Body of pancreas (tissue), 4 donors: ENCODE measurements at regions not wholly inside any gene's neighbourhood (a gene's known extent, or its start where the extent isn't known, plus 50 kb on each side); places are given as distances from the start of the nearest gene placed in this dataset.

Source experiments
- ATAC-seq: fragments of 150-250 bp; one replicate; pipeline ENCODE4 v1.9.1; 2016
- DNase-seq, 4 donors: peaks; one replicate each; pipeline ENCODE4 v3.0.0-alpha.2; 2019
- H3K27ac ChIP-seq, 4 donors: fragments of 200-600 bp; sonication (generic); 1 replicate in 3 of 4; 2 replicates in 1 of 4; pipeline versions ENCODE4 v1.5.1 to v1.6.1; 2016 to 2019; ENCODE audit warnings: mild to moderate bottlenecking in 1 of 4, mixed read lengths in 1 of 4, moderate library complexity in 1 of 4
- H3K27me3 ChIP-seq, 2 donors: fragments of 200-600 bp; sonication (generic); one replicate each; pipeline ENCODE4 v1.6.0; 2016; ENCODE audit warnings: mild to moderate bottlenecking in 1 of 2
- H3K36me3 ChIP-seq, 2 donors: fragments of 200-600 bp; sonication (generic); replicated peaks in 1 of 2; 2 replicates each; pipeline ENCODE4 v1.5.1; 2016; ENCODE audit warnings: low read depth in 2 of 2; ENCODE audit not compliant: insufficient read depth in 1 of 2
- H3K4me1 ChIP-seq: fragments of 200-600 bp; sonication (generic); one replicate; pipeline ENCODE4 v1.6.0; 2016
- H3K4me3 ChIP-seq, 2 donors: fragments of 200-600 bp; sonication (generic); 1 replicate in 1 of 2; 2 replicates in 1 of 2; pipeline ENCODE4 v1.5.1; 2016 to 2019
- H3K9me3 ChIP-seq, 3 donors: fragments of 200-600 bp; sonication (generic); 1 replicate in 2 of 3; 2 replicates in 1 of 3; pipeline ENCODE4 v1.5.1; 2016
- POLR2A ChIP-seq, 3 donors: fragments of 450-650 bp; IDR thresholded peaks; one replicate each; pipeline ENCODE4 v1.6.1; 2016; ENCODE audit warnings: antibody characterized with exemption in 3 of 3, mild to moderate bottlenecking in 2 of 3
- WGBS, 2 donors: methylation state at CpG; one replicate each; pipeline ENCODE4 v1.1.5; 2017; 5-methylcytosine and 5-hydroxymethylcytosine counted together
- intact Hi-C: fragments of 100-400 bp; cut with DNase I; formaldehyde crosslinking; loops from one replicate; pipeline ENCODE4 v1.15.1; 2023
- TF ChIP-seq, protein P1 (sequence below), 7 experiments: fragments of 450-650 bp in 4 of 7; fragments of 200-600 bp in 3 of 7; sonication (generic) in 3 of 7; IDR thresholded peaks; one replicate each; pipeline ENCODE4 v1.5.1; 2016 to 2019; ENCODE audit warnings: antibody characterized with exemption in 7 of 7

GRCh38 chr2:160910681-160911080, 249.5 kb upstream of the TANK start:
- 32 to 44% methylated on average over 2 of the region's 2 CpGs for WGBS, 2 donors
- TF ChIP-seq, protein P1, sequence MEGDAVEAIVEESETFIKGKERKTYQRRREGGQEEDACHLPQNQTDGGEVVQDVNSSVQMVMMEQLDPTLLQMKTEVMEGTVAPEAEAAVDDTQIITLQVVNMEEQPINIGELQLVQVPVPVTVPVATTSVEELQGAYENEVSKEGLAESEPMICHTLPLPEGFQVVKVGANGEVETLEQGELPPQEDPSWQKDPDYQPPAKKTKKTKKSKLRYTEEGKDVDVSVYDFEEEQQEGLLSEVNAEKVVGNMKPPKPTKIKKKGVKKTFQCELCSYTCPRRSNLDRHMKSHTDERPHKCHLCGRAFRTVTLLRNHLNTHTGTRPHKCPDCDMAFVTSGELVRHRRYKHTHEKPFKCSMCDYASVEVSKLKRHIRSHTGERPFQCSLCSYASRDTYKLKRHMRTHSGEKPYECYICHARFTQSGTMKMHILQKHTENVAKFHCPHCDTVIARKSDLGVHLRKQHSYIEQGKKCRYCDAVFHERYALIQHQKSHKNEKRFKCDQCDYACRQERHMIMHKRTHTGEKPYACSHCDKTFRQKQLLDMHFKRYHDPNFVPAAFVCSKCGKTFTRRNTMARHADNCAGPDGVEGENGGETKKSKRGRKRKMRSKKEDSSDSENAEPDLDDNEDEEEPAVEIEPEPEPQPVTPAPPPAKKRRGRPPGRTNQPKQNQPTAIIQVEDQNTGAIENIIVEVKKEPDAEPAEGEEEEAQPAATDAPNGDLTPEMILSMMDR (IDR thresholded peaks at IDR 0.05) = no peak
- no peak for TF ChIP-seq POLR2A (IDR thresholded peaks at IDR 0.05)
- H3K27ac ChIP-seq = no peak overlapping the region
- no peaks in the 10 kb centered on the region for H3K4me1 ChIP-seq
- H3K4me3 ChIP-seq = no peak overlapping the region
- DNase-seq (no peak), ATAC-seq (no peak)
- H3K36me3 ChIP-seq = no peaks in the 10 kb centered on the region
- H3K9me3 ChIP-seq = no peaks in the 10 kb centered on the region
- H3K27me3 ChIP-seq = no peaks in the 10 kb centered on the region
- intact Hi-C loops = no loop called here

GRCh38 chr2:160911258-160911657, 249.0 kb upstream of the TANK start:
- no peak overlapping the region for H3K27ac ChIP-seq

GRCh38 chr2:160912276-160912675, 248.0 kb upstream of the TANK start:
- ATAC-seq (no peak), DNase-seq (no peak)
- H3K27ac ChIP-seq = no peak overlapping the region
- no peaks in the 10 kb centered on the region for H3K27me3 ChIP-seq
- H3K4me1 ChIP-seq = no peaks in the 10 kb centered on the region
- 53 to 55% methylated on average over 2 of the region's 2 CpGs for WGBS, 2 donors
- no peak for TF ChIP-seq POLR2A (IDR thresholded peaks at IDR 0.05)
- TF ChIP-seq, protein P1 (IDR thresholded peaks at IDR 0.05) = no peak
- H3K36me3 ChIP-seq = no peaks in the 10 kb centered on the region
- no peaks in the 10 kb centered on the region for H3K9me3 ChIP-seq
- H3K4me3 ChIP-seq = no peak overlapping the region
- intact Hi-C loops = no loop called here

More at GRCh38 chr2:160911258-160911657, 249.0 kb upstream of the TANK start:
- no peaks in the 10 kb centered on the region for H3K9me3 ChIP-seq
- no peak for DNase-seq
- intact Hi-C loops = no loop called here
- H3K4me3 ChIP-seq = no peak overlapping the region
- 78 to 79% methylated on average over 1 of the region's 1 CpG for WGBS, 2 donors
- TF ChIP-seq, protein P1 (IDR thresholded peaks at IDR 0.05) = no peak
- TF ChIP-seq POLR2A (IDR thresholded peaks at IDR 0.05) = no peak
- H3K4me1 ChIP-seq = no peaks in the 10 kb centered on the region
- ATAC-seq = no peak
- H3K27me3 ChIP-seq = no peaks in the 10 kb centered on the region
- H3K36me3 ChIP-seq = no peaks in the 10 kb centered on the region

- no peak overlapping the region for H3K27ac ChIP-seq
- intact Hi-C loops = no loop called here
- no peak for DNase-seq
- H3K9me3 ChIP-seq = no peaks in the 10 kb centered on the region
- H3K36me3 ChIP-seq = no peaks in the 10 kb centered on the region
- no peak for ATAC-seq
- TF ChIP-seq POLR2A (IDR thresholded peaks at IDR 0.05) = no peak
- TF ChIP-seq, protein P1 (IDR thresholded peaks at IDR 0.05) = no peak
- H3K4me3 ChIP-seq = no peak overlapping the region
- no peaks in the 10 kb centered on the region for H3K4me1 ChIP-seq
- no peaks in the 10 kb centered on the region for H3K27me3 ChIP-seq
- WGBS, 2 donors = 78 to 93% methylated on average over 1 of the region's 1 CpG
Measured at GRCh38 chr2:160913323-160913722, 246.9 kb upstream of the TANK start.

- Histone ChIP-seq H3K27ac (no peak overlapping the region), H3K4me3 (no peak overlapping the region), H3K4me1 (no peaks in the 10 kb centered on the region), H3K36me3 (no peaks in the 10 kb centered on the region), H3K27me3 (no peaks in the 10 kb centered on the region), H3K9me3 (no peaks in the 10 kb centered on the region)
- intact Hi-C loops = no loop called here
- DNase-seq = no peak
- TF ChIP-seq POLR2A (IDR thresholded peaks at IDR 0.05) = no peak
- TF ChIP-seq, protein P1 (IDR thresholded peaks at IDR 0.05) = no peak
- no peak for ATAC-seq
Measured at GRCh38 chr2:160914217-160914616, 246.0 kb upstream of the TANK start.
